ENCODE measurements at regions not wholly inside any gene's neighbourhood (a gene's known extent, or its start where the extent isn't known, plus 50 kb on each side); places are given as distances from the start of the nearest gene placed in this dataset.

DNA sequence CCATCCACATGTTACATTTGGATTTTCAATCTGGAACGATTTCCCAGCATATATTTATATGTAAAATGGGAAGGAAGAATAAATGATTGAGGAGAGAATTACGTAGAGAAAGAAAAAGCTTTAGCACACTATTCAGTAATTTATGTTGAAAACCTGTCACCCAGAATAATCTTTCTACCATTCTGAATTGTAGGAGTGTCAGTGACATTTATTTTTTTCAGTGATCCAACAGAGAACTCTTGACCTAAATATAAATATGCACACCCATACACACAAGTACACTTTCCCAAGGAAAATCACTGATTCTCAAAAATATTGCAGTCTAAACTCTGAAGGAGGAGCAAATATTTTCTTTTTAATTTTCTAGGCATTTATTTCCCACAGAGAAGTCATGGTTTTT lies 140.2 kb upstream of the LRP1B start:
- POLR2A ChIA-PET: no interaction called here
- TF ChIP-seq TCF7L2 (IDR thresholded peaks at IDR 0.05; ENCODE audit: low read depth, low read length) (no peak), POLR2AphosphoS5 (IDR thresholded peaks at IDR 0.05; ENCODE audit: low read depth, low read length) (no peak), SIN3A (IDR thresholded peaks at IDR 0.05; ENCODE audit: borderline replicate concordance, insufficient read depth, low read depth, low read length) (no peak)
- TF ChIP-seq, protein P1, sequence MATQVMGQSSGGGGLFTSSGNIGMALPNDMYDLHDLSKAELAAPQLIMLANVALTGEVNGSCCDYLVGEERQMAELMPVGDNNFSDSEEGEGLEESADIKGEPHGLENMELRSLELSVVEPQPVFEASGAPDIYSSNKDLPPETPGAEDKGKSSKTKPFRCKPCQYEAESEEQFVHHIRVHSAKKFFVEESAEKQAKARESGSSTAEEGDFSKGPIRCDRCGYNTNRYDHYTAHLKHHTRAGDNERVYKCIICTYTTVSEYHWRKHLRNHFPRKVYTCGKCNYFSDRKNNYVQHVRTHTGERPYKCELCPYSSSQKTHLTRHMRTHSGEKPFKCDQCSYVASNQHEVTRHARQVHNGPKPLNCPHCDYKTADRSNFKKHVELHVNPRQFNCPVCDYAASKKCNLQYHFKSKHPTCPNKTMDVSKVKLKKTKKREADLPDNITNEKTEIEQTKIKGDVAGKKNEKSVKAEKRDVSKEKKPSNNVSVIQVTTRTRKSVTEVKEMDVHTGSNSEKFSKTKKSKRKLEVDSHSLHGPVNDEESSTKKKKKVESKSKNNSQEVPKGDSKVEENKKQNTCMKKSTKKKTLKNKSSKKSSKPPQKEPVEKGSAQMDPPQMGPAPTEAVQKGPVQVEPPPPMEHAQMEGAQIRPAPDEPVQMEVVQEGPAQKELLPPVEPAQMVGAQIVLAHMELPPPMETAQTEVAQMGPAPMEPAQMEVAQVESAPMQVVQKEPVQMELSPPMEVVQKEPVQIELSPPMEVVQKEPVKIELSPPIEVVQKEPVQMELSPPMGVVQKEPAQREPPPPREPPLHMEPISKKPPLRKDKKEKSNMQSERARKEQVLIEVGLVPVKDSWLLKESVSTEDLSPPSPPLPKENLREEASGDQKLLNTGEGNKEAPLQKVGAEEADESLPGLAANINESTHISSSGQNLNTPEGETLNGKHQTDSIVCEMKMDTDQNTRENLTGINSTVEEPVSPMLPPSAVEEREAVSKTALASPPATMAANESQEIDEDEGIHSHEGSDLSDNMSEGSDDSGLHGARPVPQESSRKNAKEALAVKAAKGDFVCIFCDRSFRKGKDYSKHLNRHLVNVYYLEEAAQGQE (IDR thresholded peaks at IDR 0.05; ENCODE audit: insufficient read depth in 1 of 2, low read depth in 2 of 2, low read length in 1 of 2): no peak
- TF ChIP-seq, protein P2, sequence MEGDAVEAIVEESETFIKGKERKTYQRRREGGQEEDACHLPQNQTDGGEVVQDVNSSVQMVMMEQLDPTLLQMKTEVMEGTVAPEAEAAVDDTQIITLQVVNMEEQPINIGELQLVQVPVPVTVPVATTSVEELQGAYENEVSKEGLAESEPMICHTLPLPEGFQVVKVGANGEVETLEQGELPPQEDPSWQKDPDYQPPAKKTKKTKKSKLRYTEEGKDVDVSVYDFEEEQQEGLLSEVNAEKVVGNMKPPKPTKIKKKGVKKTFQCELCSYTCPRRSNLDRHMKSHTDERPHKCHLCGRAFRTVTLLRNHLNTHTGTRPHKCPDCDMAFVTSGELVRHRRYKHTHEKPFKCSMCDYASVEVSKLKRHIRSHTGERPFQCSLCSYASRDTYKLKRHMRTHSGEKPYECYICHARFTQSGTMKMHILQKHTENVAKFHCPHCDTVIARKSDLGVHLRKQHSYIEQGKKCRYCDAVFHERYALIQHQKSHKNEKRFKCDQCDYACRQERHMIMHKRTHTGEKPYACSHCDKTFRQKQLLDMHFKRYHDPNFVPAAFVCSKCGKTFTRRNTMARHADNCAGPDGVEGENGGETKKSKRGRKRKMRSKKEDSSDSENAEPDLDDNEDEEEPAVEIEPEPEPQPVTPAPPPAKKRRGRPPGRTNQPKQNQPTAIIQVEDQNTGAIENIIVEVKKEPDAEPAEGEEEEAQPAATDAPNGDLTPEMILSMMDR (IDR thresholded peaks at IDR 0.05): no peak
- H3K36me3 ChIP-seq (ENCODE audit: control insufficient read depth, insufficient read depth, low read length): no peaks in the 10 kb centered on the region
- no peaks in the 10 kb centered on the region for H3K9me3 ChIP-seq (ENCODE audit: control insufficient read depth, insufficient read depth, low read depth, low read length)
- no peak overlapping the region for H3K27ac ChIP-seq (ENCODE audit: low read length)
- H3K4me3 ChIP-seq (ENCODE audit: low read depth in 2 of 2, low read length in 2 of 2): no peak overlapping the region
- no peak for DNase-seq (ENCODE audit: low read depth, low spot score)
- in situ Hi-C loops (cut with HindIII; ENCODE audit: low pct_unique_long_range_greater_than_20kb, low sequenced_read_pairs) (no loop called here), intact Hi-C loops (cut with micrococcal nuclease; ENCODE audit: unreplicated experiment) (no loop called here)
- CTCF ChIA-PET: no interaction called here
- H3K4me1 ChIP-seq (ENCODE audit: control insufficient read depth, insufficient read depth, low read length): no peaks in the 10 kb centered on the region
- H3K27me3 ChIP-seq (ENCODE audit: control insufficient read depth, insufficient read depth, low read length): no peaks in the 10 kb centered on the region
- ATAC-seq: no peak
- BruUV-seq (replicated peaks): no TSS peak

DNA sequence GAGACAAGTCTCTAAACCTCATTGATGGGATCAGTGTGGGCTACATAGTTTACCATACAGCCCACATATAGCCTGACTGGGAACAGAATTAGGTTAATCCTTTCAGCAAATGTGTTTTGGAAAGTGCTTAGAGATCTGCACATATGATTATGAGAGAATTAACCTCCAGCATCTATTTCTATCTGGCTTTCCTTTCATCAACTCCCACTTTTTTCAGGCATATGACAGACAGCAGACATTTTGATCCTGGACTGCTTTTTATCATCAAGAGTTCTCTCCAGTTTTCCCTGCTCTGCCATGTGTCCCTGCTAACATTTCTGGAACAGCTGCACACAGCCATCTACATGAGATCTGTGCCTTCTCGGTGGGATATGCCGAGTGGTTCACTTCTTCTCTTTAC lies 139.5 kb upstream of the LRP1B start:
- Histone ChIP-seq H3K9me3 (ENCODE audit: control insufficient read depth, insufficient read depth, low read depth, low read length) (no peaks in the 10 kb centered on the region), H3K4me1 (ENCODE audit: control insufficient read depth, insufficient read depth, low read length) (no peaks in the 10 kb centered on the region), H3K27ac (ENCODE audit: low read length) (no peak overlapping the region), H3K4me3 (ENCODE audit: low read depth in 2 of 2, low read length in 2 of 2) (no peak overlapping the region), H3K36me3 (ENCODE audit: control insufficient read depth, insufficient read depth, low read length) (no peaks in the 10 kb centered on the region), H3K27me3 (ENCODE audit: control insufficient read depth, insufficient read depth, low read length) (no peaks in the 10 kb centered on the region)
- BruUV-seq (replicated peaks): no TSS peak
- TF ChIP-seq TCF7L2 (IDR thresholded peaks at IDR 0.05; ENCODE audit: low read depth, low read length) (no peak), SIN3A (IDR thresholded peaks at IDR 0.05; ENCODE audit: borderline replicate concordance, insufficient read depth, low read depth, low read length) (no peak), POLR2AphosphoS5 (IDR thresholded peaks at IDR 0.05; ENCODE audit: low read depth, low read length) (no peak)
- TF ChIP-seq, protein P1 (IDR thresholded peaks at IDR 0.05; ENCODE audit: insufficient read depth in 1 of 2, low read depth in 2 of 2, low read length in 1 of 2): no peak
- TF ChIP-seq, protein P2 (IDR thresholded peaks at IDR 0.05): no peak
- POLR2A ChIA-PET: no interaction called here
- in situ Hi-C loops (cut with HindIII; ENCODE audit: low pct_unique_long_range_greater_than_20kb, low sequenced_read_pairs): no loop called here
- CTCF ChIA-PET: no interaction called here
- intact Hi-C loops (cut with micrococcal nuclease; ENCODE audit: unreplicated experiment): no loop called here
- ATAC-seq (no peak), DNase-seq (ENCODE audit: low read depth, low spot score) (no peak)
